ENCODE measurements at regions not wholly inside any gene's neighbourhood (a gene's known extent, or its start where the extent isn't known, plus 50 kb on each side); places are given as distances from the start of the nearest gene placed in this dataset.

- DNase-seq: no peak
Measured at GRCh38 chr2:165033402-165033801, 78.1 kb upstream of the SLC38A11 start.

- DNase-seq: no peak
Measured at GRCh38 chr2:165032559-165032958, 77.2 kb upstream of the SLC38A11 start.

- DNase-seq: no peak
Measured at GRCh38 chr2:165024199-165024598, 68.9 kb upstream of the SLC38A11 start.

- DNase-seq: no peak
Measured at GRCh38 chr2:165022781-165023180, 67.5 kb upstream of the SLC38A11 start.

GRCh38 chr2:165017966-165018596, 62.8 kb upstream of the SLC38A11 start:
- no peak for DNase-seq

GRCh38 chr2:165016772-165017411, 61.6 kb upstream of the SLC38A11 start:
- DNase-seq: peak; percentile 17

- peak; percentile 28 for DNase-seq
Measured at GRCh38 chr2:165015052-165015642, 59.8 kb upstream of the SLC38A11 start.

- DNase-seq: no peak
Measured at GRCh38 chr2:165013944-165014619, 58.8 kb upstream of the SLC38A11 start.

GRCh38 chr2:165011199-165011598, 55.9 kb upstream of the SLC38A11 start:
- no peak for DNase-seq

GRCh38 chr2:165010556-165010955, 55.2 kb upstream of the SLC38A11 start:
- DNase-seq: no peak

- no peak for DNase-seq
Measured at GRCh38 chr2:165009466-165009865, 54.1 kb upstream of the SLC38A11 start.

- DNase-seq: no peak
Measured at GRCh38 chr2:165008730-165009315, 53.5 kb upstream of the SLC38A11 start.

GRCh38 chr2:165007161-165007744, 51.9 kb upstream of the SLC38A11 start:
- DNase-seq: no peak
